GM21619 (cell line): ENCODE measurements at regions not wholly inside any gene's neighbourhood (a gene's known extent, or its start where the extent isn't known, plus 50 kb on each side); places are given as distances from the start of the nearest gene placed in this dataset.

Experiments used
- ATAC-seq: cut with Tn5 transposase; IDR thresholded peaks from one replicate; pipeline ENCODE4 v1.9.1; 2021; ENCODE audit not compliant: unreplicated experiment

- ATAC-seq, result no peak
Observed at GRCh38 chr1:185373813-185374529, 56.9 kb upstream of the IVNS1ABP start.

GRCh38 chr1:185369786-185370185, 52.7 kb upstream of the IVNS1ABP start:
- ATAC-seq, result no peak

- ATAC-seq, result no peak
Observed at GRCh38 chr1:185368913-185369491, 52.0 kb upstream of the IVNS1ABP start.

GRCh38 chr1:185368313-185368855, 51.3 kb upstream of the IVNS1ABP start:
- ATAC-seq, result no peak

- no peak for ATAC-seq
Observed at GRCh38 chr1:185367218-185367617, 50.2 kb upstream of the IVNS1ABP start.
